Mesenchymal stem cell (in vitro differentiated cells and primary cell): ENCODE measurements at regions not wholly inside any gene's neighbourhood (a gene's known extent, or its start where the extent isn't known, plus 50 kb on each side); places are given as distances from the start of the nearest gene placed in this dataset.

ENCODE experiments used
- DNase-seq: peaks from one replicate; pipeline ENCODE4 v3.0.0-alpha.2; 2013
- H2AFZ ChIP-seq: one replicate; pipeline ENCODE4 v1.6.1; 2013; ENCODE audit warnings: low read depth, mild to moderate bottlenecking, control low read depth, inconsistent platforms, low read length, moderate library complexity
- H2AK5ac ChIP-seq: 2 replicates; pipeline ENCODE4 v1.6.1; 2013; ENCODE audit warnings: low read length, moderate library complexity, mild to moderate bottlenecking, inconsistent platforms; ENCODE audit not compliant: severe bottlenecking
- H2BK120ac ChIP-seq: one replicate; pipeline ENCODE4 v1.6.1; 2013; ENCODE audit warnings: low read depth, mild to moderate bottlenecking, inconsistent platforms, low read length, moderate library complexity
- H2BK12ac ChIP-seq, 2 experiments: one replicate each; pipeline ENCODE4 v1.6.1; 2013; ENCODE audit warnings: inconsistent platforms in 2 of 2, low read length in 2 of 2, mild to moderate bottlenecking in 2 of 2, moderate library complexity in 2 of 2, control low read depth in 1 of 2
- H2BK15ac ChIP-seq: one replicate; pipeline ENCODE4 v1.6.1; 2013; ENCODE audit warnings: mild to moderate bottlenecking, low read depth, inconsistent platforms; ENCODE audit not compliant: poor library complexity, severe bottlenecking
- H2BK5ac ChIP-seq: 2 replicates; pipeline ENCODE4 v1.6.1; 2013; ENCODE audit warnings: low read depth, mild to moderate bottlenecking, low read length, control low read depth, inconsistent platforms; ENCODE audit not compliant: poor library complexity, severe bottlenecking
- H3K14ac ChIP-seq, 2 experiments: one replicate each; pipeline ENCODE4 v1.6.1; 2013; ENCODE audit warnings: inconsistent platforms in 2 of 2, low read length in 2 of 2, control low read depth in 1 of 2, mild to moderate bottlenecking in 1 of 2, moderate library complexity in 1 of 2
- H3K18ac ChIP-seq, 2 experiments: one replicate each; pipeline ENCODE4 v1.6.1; 2013; ENCODE audit warnings: inconsistent platforms in 2 of 2, low read length in 2 of 2, control low read depth in 1 of 2, low read depth in 1 of 2, mild to moderate bottlenecking in 1 of 2
- H3K23ac ChIP-seq, 2 experiments: one replicate each; pipeline ENCODE4 v1.6.1; 2013; ENCODE audit warnings: inconsistent platforms in 2 of 2, low read length in 2 of 2, mild to moderate bottlenecking in 2 of 2, moderate library complexity in 2 of 2, control low read depth in 1 of 2
- H3K27ac ChIP-seq: 2 replicates; pipeline ENCODE4 v1.5.1; 2013; ENCODE audit warnings: mild to moderate bottlenecking, moderate library complexity, low read length, control low read depth, inconsistent platforms; ENCODE audit not compliant: poor library complexity, severe bottlenecking
- H3K27me3 ChIP-seq, 2 experiments: 2 replicates each; pipeline versions ENCODE4 v1.6.1 to v1.7.0; 2013; ENCODE audit warnings: low read length in 2 of 2, mild to moderate bottlenecking in 2 of 2, moderate library complexity in 2 of 2, control low read depth in 1 of 2, inconsistent platforms in 1 of 2; ENCODE audit not compliant: control insufficient read depth in 1 of 2, insufficient read depth in 1 of 2
- H3K36me3 ChIP-seq, 2 experiments: 2 replicates each; pipeline versions ENCODE4 v1.6.1 to v1.7.0; 2013; ENCODE audit warnings: low read length in 2 of 2, control low read depth in 1 of 2, inconsistent platforms in 1 of 2, low read depth in 1 of 2, mild to moderate bottlenecking in 1 of 2; ENCODE audit not compliant: insufficient read depth in 2 of 2, control insufficient read depth in 1 of 2
- H3K4ac ChIP-seq, 2 experiments: one replicate each; pipeline ENCODE4 v1.6.1; 2013; ENCODE audit warnings: inconsistent platforms in 2 of 2, low read length in 2 of 2, mild to moderate bottlenecking in 2 of 2, moderate library complexity in 2 of 2, control low read depth in 1 of 2, low read depth in 1 of 2
- H3K4me1 ChIP-seq: 2 replicates; pipeline ENCODE4 v1.6.1; 2013; ENCODE audit warnings: low read depth, low read length, control low read depth; ENCODE audit not compliant: control insufficient read depth, insufficient read depth
- H3K4me2 ChIP-seq: 2 replicates; pipeline ENCODE4 v1.6.1; 2013; ENCODE audit warnings: low read length, mild to moderate bottlenecking, inconsistent platforms; ENCODE audit not compliant: poor library complexity, severe bottlenecking
- H3K4me3 ChIP-seq, 2 experiments: 2 replicates each; pipeline versions ENCODE4 v1.5.1 to v1.7.0; 2013; ENCODE audit warnings: low read length in 2 of 2, mild to moderate bottlenecking in 2 of 2, control low read depth in 1 of 2, low read depth in 1 of 2; ENCODE audit not compliant: insufficient read depth in 1 of 2
- H3K79me1 ChIP-seq: replicated peaks from 2 replicates; pipeline ENCODE4 v1.6.1; 2013; ENCODE audit warnings: mild to moderate bottlenecking, control low read depth, low read length, inconsistent platforms; ENCODE audit not compliant: poor library complexity, severe bottlenecking
- H3K9ac ChIP-seq: 2 replicates; pipeline ENCODE4 v1.7.0; 2013; ENCODE audit warnings: mild to moderate bottlenecking, low read length, moderate library complexity
- H3K9me3 ChIP-seq: 2 replicates; pipeline ENCODE4 v1.7.0; 2013; ENCODE audit warnings: mild to moderate bottlenecking, low read length; ENCODE audit not compliant: control insufficient read depth
- H4K8ac ChIP-seq: one replicate; pipeline ENCODE4 v1.6.1; 2013; ENCODE audit warnings: inconsistent platforms, mild to moderate bottlenecking, low read length, moderate library complexity
- H4K91ac ChIP-seq: one replicate; pipeline ENCODE4 v1.6.1; 2013; ENCODE audit warnings: mild to moderate bottlenecking, low read length, inconsistent platforms
- WGBS: methylation state at CpG from one replicate; pipeline ENCODE4 v1.1.7; 2013; ENCODE audit warnings: mixed read lengths; 5-methylcytosine and 5-hydroxymethylcytosine counted together

GRCh38 chr5:94024101-94024500, 282.7 kb upstream of the POU5F2 start:
- H2AK5ac ChIP-seq, result no peak overlapping the region
- H4K8ac ChIP-seq, result no peak overlapping the region
- no peak overlapping the region for H2BK5ac ChIP-seq
- no peak overlapping the region for H3K4me2 ChIP-seq
- H3K4me1 ChIP-seq, result peaks cover 5% of the 10 kb centered on the region
- DNase-seq, result no peak
- H3K23ac ChIP-seq, result no peak overlapping the region
- no peak overlapping the region for H3K14ac ChIP-seq
- no peak overlapping the region for H3K4me3 ChIP-seq
- no CpG with 5 or more reads among the region's 1 CpG for WGBS
- no peak overlapping the region for H2BK15ac ChIP-seq
- no peak overlapping the region for H2BK12ac ChIP-seq
- no peak overlapping the region for H3K18ac ChIP-seq
- no peak overlapping the region for H2BK120ac ChIP-seq
- H3K9me3 ChIP-seq, result no peaks in the 10 kb centered on the region
- no peak overlapping the region for H3K4ac ChIP-seq
- no peak overlapping the region for H3K27ac ChIP-seq
- H3K79me1 ChIP-seq, result peaks cover 3% of the 10 kb centered on the region
- no peak overlapping the region for H3K9ac ChIP-seq
- no peak overlapping the region for H4K91ac ChIP-seq
- H3K27me3 ChIP-seq, result no peaks in the 10 kb centered on the region
- no peak overlapping the region for H2AFZ ChIP-seq
- H3K36me3 ChIP-seq, result peaks cover 2 to 5% of the 10 kb centered on the region in 2 experiments

- Histone ChIP-seq H3K4ac (no peak overlapping the region), H2BK15ac (no peak overlapping the region), H2BK120ac (no peak overlapping the region), H3K4me3 (no peak overlapping the region), H3K14ac (no peak overlapping the region), H3K18ac (no peak overlapping the region), H3K9me3 (peaks cover 10% of the 10 kb centered on the region), H3K23ac (no peak overlapping the region), H2BK5ac (no peak overlapping the region), H3K4me2 (no peak overlapping the region), H3K27me3 (no peaks in the 10 kb centered on the region), H2AK5ac (no peak overlapping the region), H2AFZ (no peak overlapping the region), H4K91ac (no peak overlapping the region), H2BK12ac (no peak overlapping the region), H3K4me1 (peaks cover 5% of the 10 kb centered on the region), H3K36me3 (peaks cover 5 to 9% of the 10 kb centered on the region in 2 experiments), H3K79me1 (peaks cover 3% of the 10 kb centered on the region), H3K9ac (no peak overlapping the region), H4K8ac (no peak overlapping the region), H3K27ac (peak overlapping the region; percentile 24)
- 11% methylated on average over 2 of the region's 2 CpGs for WGBS
- DNase-seq, result peak; percentile 61
Measured at GRCh38 chr5:94021246-94021645, 279.8 kb upstream of the POU5F2 start.

GRCh38 chr5:94017579-94017978, 276.2 kb upstream of the POU5F2 start:
- Histone ChIP-seq H2AFZ (no peak overlapping the region), H2BK120ac (no peak overlapping the region), H2AK5ac (no peak overlapping the region), H3K9me3 (peaks cover 31% of the 10 kb centered on the region), H3K14ac (no peak overlapping the region), H3K4me1 (peaks cover 4% of the 10 kb centered on the region), H3K4me3 (no peak overlapping the region), H2BK5ac (no peak overlapping the region), H3K18ac (no peak overlapping the region), H3K27me3 (no peaks in the 10 kb centered on the region), H3K9ac (no peak overlapping the region), H3K27ac (no peak overlapping the region), H4K91ac (no peak overlapping the region), H3K36me3 (peaks cover 0 to 11% of the 10 kb centered on the region in 2 experiments), H3K79me1 (peaks cover 8% of the 10 kb centered on the region), H3K23ac (no peak overlapping the region), H4K8ac (no peak overlapping the region), H2BK12ac (no peak overlapping the region), H3K4me2 (no peak overlapping the region), H3K4ac (no peak overlapping the region), H2BK15ac (no peak overlapping the region)
- DNase-seq, result no peak
- 100% methylated on average over 1 of the region's 2 CpGs for WGBS

GRCh38 chr5:94010814-94011213, 269.4 kb upstream of the POU5F2 start:
- Histone ChIP-seq H2AFZ (no peak overlapping the region), H3K4me1 (no peaks in the 10 kb centered on the region), H2BK12ac (no peak overlapping the region), H3K4ac (no peak overlapping the region), H2AK5ac (no peak overlapping the region), H2BK5ac (no peak overlapping the region), H3K9ac (no peak overlapping the region), H3K27ac (no peak overlapping the region), H3K4me2 (no peak overlapping the region), H3K36me3 (no peaks in the 10 kb centered on the region), H4K91ac (no peak overlapping the region), H3K18ac (no peak overlapping the region), H4K8ac (no peak overlapping the region), H3K4me3 (no peak overlapping the region), H3K9me3 (peaks cover 17% of the 10 kb centered on the region), H3K27me3 (no peaks in the 10 kb centered on the region), H3K14ac (no peak overlapping the region), H3K23ac (no peak overlapping the region), H2BK120ac (no peak overlapping the region), H3K79me1 (peaks cover 10% of the 10 kb centered on the region), H2BK15ac (no peak overlapping the region)
- no peak for DNase-seq
- WGBS, result 86% methylated on average over 1 of the region's 1 CpG
